Smooth muscle cell (in vitro differentiated cells): ENCODE measurements at regions not wholly inside any gene's neighbourhood (a gene's known extent, or its start where the extent isn't known, plus 50 kb on each side); places are given as distances from the start of the nearest gene placed in this dataset.

Source experiments
- DNase-seq: peaks from one replicate; lab custom pipeline; 2025; ENCODE audit not compliant: unreplicated experiment; lab: John Stamatoyannopoulos, UW
- H2AFZ ChIP-seq: fragments of 200-600 bp; sonication (generic); 2 replicates; pipeline ENCODE4 v1.6.0; 2016; ENCODE audit warnings: antibody characterized with exemption, low read depth, mild to moderate bottlenecking
- H3F3A ChIP-seq: fragments of 200-600 bp; sonication (generic); 2 replicates; pipeline ENCODE4 v1.6.0; 2017; ENCODE audit warnings: antibody characterized with exemption, low read depth
- H3K27ac ChIP-seq: fragments of 200-600 bp; sonication (generic); 2 replicates; pipeline ENCODE4 v1.5.1; 2016; ENCODE audit warnings: low read depth, mild to moderate bottlenecking
- H3K27me3 ChIP-seq: fragments of 200-600 bp; sonication (generic); 2 replicates; pipeline ENCODE4 v1.6.1; 2016; ENCODE audit warnings: low read depth, mild to moderate bottlenecking
- H3K36me3 ChIP-seq: fragments of 200-600 bp; sonication (generic); 2 replicates; pipeline ENCODE4 v1.5.1; 2016; ENCODE audit warnings: low read depth
- H3K4me1 ChIP-seq: fragments of 200-600 bp; sonication (generic); 2 replicates; pipeline ENCODE4 v1.5.1; 2016; ENCODE audit warnings: low read depth
- H3K4me2 ChIP-seq: fragments of 200-600 bp; sonication (generic); 2 replicates; pipeline ENCODE4 v1.6.0; 2016; ENCODE audit warnings: mild to moderate bottlenecking
- H3K4me3 ChIP-seq: fragments of 200-600 bp; sonication (generic); 2 replicates; pipeline ENCODE4 v1.5.1; 2016; ENCODE audit warnings: mild to moderate bottlenecking
- H3K79me2 ChIP-seq: fragments of 200-600 bp; sonication (generic); 2 replicates; pipeline ENCODE4 v1.6.0; 2016; ENCODE audit warnings: low read depth, mild to moderate bottlenecking
- H3K9ac ChIP-seq: fragments of 200-600 bp; sonication (generic); 2 replicates; pipeline ENCODE4 v1.6.0; 2016; ENCODE audit warnings: low read depth
- H3K9me3 ChIP-seq: fragments of 200-600 bp; sonication (generic); replicated peaks from 2 replicates; pipeline ENCODE4 v1.5.1; 2016; ENCODE audit warnings: low read depth
- H4K20me1 ChIP-seq: fragments of 200-600 bp; sonication (generic); 2 replicates; pipeline ENCODE4 v1.6.0; 2016; ENCODE audit warnings: low read depth
- WGBS: methylation state at CpG from one replicate; pipeline ENCODE4 v1.1.7; 2016; ENCODE audit warnings: low lambda C conversion rate; 5-methylcytosine and 5-hydroxymethylcytosine counted together
- TF ChIP-seq, protein P1 (sequence below): fragments of 200-600 bp; sonication (generic); IDR thresholded peaks from 2 replicates; pipeline ENCODE4 v1.5.1; 2017; ENCODE audit warnings: borderline replicate concordance, mild to moderate bottlenecking, antibody characterized with exemption; ENCODE audit not compliant: insufficient read depth, poor library complexity, severe bottlenecking

DNA sequence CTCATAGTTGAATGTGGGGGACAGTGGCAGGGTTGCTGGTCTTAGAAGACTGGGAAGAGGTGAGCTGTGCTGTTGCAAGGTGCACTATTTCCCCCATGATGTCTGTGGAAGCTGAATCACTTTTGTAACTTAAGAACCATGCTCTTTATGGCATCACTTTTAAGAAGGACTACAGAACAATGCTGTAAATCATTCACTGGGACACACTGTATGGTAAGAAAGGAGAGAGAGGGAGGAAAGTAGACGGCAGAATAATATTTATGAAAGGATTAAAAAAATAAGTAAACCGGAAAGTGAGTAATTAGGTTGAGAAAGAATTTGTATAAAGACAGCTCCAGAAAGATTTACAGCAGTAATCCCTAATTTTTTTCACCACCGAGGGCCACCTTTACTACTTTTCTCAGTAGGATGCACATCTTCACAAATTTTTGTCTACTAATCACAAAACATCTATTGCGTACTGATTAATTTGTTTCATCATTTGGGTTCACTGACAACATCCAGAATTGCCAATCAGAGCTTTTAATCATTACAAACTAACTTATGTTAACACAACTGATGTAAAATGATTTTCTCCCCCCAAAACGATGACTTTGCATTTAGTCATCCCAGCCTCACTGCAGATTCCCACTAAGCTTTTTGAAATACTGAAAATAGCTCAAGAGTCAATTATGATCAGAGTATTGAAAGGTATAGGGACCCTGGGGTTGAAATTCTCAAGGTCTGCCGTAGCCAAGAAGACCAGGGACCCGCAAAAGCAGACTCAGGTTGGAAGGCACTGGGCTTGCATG is 560.7 kb upstream of the NOX3 start:
- Histone ChIP-seq H3K36me3 (no peaks in the 10 kb centered on the region), H3K4me1 (peaks cover 16% of the 10 kb centered on the region), H3F3A (no peaks in the 10 kb centered on the region), H3K27me3 (no peaks in the 10 kb centered on the region), H3K9ac (no peak overlapping the region), H3K79me2 (no peaks in the 10 kb centered on the region), H2AFZ (no peak overlapping the region), H3K9me3 (no peaks in the 10 kb centered on the region), H3K27ac (peak overlapping the region; percentile 87), H3K4me2 (peak overlapping the region; percentile 46), H4K20me1 (no peaks in the 10 kb centered on the region), H3K4me3 (no peak overlapping the region)
- 58% methylated on average over 7 of the region's 7 CpGs for WGBS
- TF ChIP-seq, protein P1, sequence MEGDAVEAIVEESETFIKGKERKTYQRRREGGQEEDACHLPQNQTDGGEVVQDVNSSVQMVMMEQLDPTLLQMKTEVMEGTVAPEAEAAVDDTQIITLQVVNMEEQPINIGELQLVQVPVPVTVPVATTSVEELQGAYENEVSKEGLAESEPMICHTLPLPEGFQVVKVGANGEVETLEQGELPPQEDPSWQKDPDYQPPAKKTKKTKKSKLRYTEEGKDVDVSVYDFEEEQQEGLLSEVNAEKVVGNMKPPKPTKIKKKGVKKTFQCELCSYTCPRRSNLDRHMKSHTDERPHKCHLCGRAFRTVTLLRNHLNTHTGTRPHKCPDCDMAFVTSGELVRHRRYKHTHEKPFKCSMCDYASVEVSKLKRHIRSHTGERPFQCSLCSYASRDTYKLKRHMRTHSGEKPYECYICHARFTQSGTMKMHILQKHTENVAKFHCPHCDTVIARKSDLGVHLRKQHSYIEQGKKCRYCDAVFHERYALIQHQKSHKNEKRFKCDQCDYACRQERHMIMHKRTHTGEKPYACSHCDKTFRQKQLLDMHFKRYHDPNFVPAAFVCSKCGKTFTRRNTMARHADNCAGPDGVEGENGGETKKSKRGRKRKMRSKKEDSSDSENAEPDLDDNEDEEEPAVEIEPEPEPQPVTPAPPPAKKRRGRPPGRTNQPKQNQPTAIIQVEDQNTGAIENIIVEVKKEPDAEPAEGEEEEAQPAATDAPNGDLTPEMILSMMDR, result no peak
- no peak for DNase-seq

DNA sequence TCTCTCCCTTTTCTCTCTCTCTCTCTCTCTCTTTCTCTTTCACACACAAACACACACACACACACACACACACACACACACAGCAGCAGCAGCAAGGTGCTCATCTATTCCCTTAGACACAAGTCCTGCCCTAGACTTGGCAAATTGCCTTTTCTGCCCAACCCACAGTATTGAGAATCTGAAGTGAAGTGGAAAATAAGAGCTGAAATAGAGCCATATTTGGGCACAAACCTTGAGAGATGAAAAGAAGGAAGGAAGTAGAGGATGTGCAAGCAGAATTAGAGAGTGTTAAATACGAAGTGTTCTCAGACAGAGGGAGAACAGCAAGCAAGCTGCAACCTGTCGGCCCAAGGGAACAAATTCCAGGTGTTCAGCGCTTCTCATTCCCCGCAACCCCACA is 557.5 kb upstream of the NOX3 start:
- TF ChIP-seq, protein P1, result no peak
- H3F3A ChIP-seq, result no peaks in the 10 kb centered on the region
- H3K4me3 ChIP-seq, result no peak overlapping the region
- 83% methylated on average over 4 of the region's 4 CpGs for WGBS
- H3K36me3 ChIP-seq, result no peaks in the 10 kb centered on the region
- H2AFZ ChIP-seq, result no peak overlapping the region
- H3K27ac ChIP-seq, result no peak overlapping the region
- H3K4me2 ChIP-seq, result no peak overlapping the region
- no peaks in the 10 kb centered on the region for H4K20me1 ChIP-seq
- no peaks in the 10 kb centered on the region for H3K9me3 ChIP-seq
- H3K9ac ChIP-seq, result no peak overlapping the region
- peaks cover 8% of the 10 kb centered on the region for H3K4me1 ChIP-seq
- DNase-seq, result no peak
- H3K79me2 ChIP-seq, result no peaks in the 10 kb centered on the region
- no peaks in the 10 kb centered on the region for H3K27me3 ChIP-seq

DNA sequence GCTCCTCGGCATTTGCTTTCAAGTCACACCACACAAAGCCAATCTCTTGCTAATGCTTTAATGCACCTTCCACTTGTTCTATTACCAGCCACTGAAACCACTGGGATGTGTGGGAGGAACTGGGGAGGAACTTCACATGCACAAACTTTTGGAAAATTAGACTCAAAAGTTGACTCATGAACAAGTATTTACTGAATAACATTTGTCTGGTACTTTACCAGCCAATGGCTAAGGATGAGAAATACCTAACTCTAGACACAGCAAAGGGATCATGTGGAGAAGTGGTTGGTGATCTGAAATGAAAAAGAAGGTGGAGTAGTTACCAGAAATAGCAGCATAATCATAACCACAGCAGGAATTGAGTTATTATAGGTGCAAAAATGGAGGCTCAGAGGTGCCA is 554.0 kb upstream of the NOX3 start:
- no peaks in the 10 kb centered on the region for H3F3A ChIP-seq
- H3K4me3 ChIP-seq, result no peak overlapping the region
- H3K4me1 ChIP-seq, result no peaks in the 10 kb centered on the region
- H3K27me3 ChIP-seq, result no peaks in the 10 kb centered on the region
- no peak for DNase-seq
- no peaks in the 10 kb centered on the region for H3K9me3 ChIP-seq
- H4K20me1 ChIP-seq, result no peaks in the 10 kb centered on the region
- 49% methylated on average over 1 of the region's 1 CpG for WGBS
- peak overlapping the region; percentile 6 for H3K27ac ChIP-seq
- no peaks in the 10 kb centered on the region for H3K36me3 ChIP-seq
- no peak overlapping the region for H2AFZ ChIP-seq
- TF ChIP-seq, protein P1, result no peak
- no peak overlapping the region for H3K9ac ChIP-seq
- no peak overlapping the region for H3K4me2 ChIP-seq
- H3K79me2 ChIP-seq, result no peaks in the 10 kb centered on the region

DNA sequence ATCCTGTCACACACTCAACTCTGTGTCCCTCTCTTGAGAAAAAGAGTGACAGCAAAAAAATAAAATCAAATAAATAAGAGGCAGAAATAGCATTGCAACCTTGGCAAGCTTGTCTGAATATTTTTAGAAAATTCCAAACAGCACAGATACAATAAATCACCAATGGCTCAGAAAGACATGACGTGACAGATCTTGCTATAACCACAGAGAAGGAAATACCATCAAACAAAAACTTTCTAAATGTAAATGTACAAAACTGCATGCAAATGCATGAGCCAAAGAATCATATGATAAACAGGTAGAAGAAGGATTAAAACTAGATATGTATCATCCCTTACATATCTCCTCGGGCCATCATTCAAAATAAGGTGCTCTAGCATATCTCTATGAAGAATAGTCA is 549.2 kb upstream of the NOX3 start:
- Histone ChIP-seq H3K9me3 (no peaks in the 10 kb centered on the region), H3K27me3 (no peaks in the 10 kb centered on the region), H3K9ac (no peak overlapping the region), H2AFZ (no peak overlapping the region), H3K4me1 (no peaks in the 10 kb centered on the region), H3K4me2 (no peak overlapping the region), H3K79me2 (no peaks in the 10 kb centered on the region), H4K20me1 (no peaks in the 10 kb centered on the region), H3K36me3 (no peaks in the 10 kb centered on the region), H3K27ac (no peak overlapping the region), H3F3A (no peaks in the 10 kb centered on the region), H3K4me3 (no peak overlapping the region)
- TF ChIP-seq, protein P1, result no peak
- no peak for DNase-seq
- WGBS, result 83% methylated on average over 2 of the region's 2 CpGs
